ENCODE measurements at regions not wholly inside any gene's neighbourhood (a gene's known extent, or its start where the extent isn't known, plus 50 kb on each side); places are given as distances from the start of the nearest gene placed in this dataset.

GRCh38 chr3:106249159-106249558 is 380.3 kb upstream of the CBLB start:
- Histone ChIP-seq H2AFZ (no peak overlapping the region), H3K4me2 (no peak overlapping the region), H3K4me3 (no peak overlapping the region), H3F3A (replicated peaks; ENCODE audit: low read depth) (no peaks in the 10 kb centered on the region), H3K9me2 (ENCODE audit: insufficient read depth) (0 out of 2 replicates have a peak, but pooled peaks cover 4% of the 10 kb centered on the region), H3K79me2 (replicated peaks; ENCODE audit: insufficient read depth) (no peaks in the 10 kb centered on the region), H3K4me1 (ENCODE audit: insufficient read depth) (no peaks in the 10 kb centered on the region), H3K36me3 (ENCODE audit: insufficient read depth) (no peaks in the 10 kb centered on the region; the same call in 1 of the 2 replicates), H3K27me3 (ENCODE audit: insufficient read depth) (no peaks in the 10 kb centered on the region), H4K20me1 (replicated peaks; ENCODE audit: insufficient read depth) (no peaks in the 10 kb centered on the region), H3K27ac (ENCODE audit: low read depth) (no peak overlapping the region)
- Mint-ChIP-seq H3K36me3 (ENCODE audit: low read depth) (peaks cover 10% of the 10 kb centered on the region; the same call in 2 of the 3 replicates), H3K27me3 (ENCODE audit: insufficient read depth, low read depth, poor library complexity) (no peaks in the 10 kb centered on the region), H3K9me3 (peaks cover 15% of the 10 kb centered on the region), H3K27ac (no peak overlapping the region), H3K4me3 (no peak overlapping the region), H3K4me1 (no peaks in the 10 kb centered on the region)
- DNase-seq (ENCODE audit: low spot score) (no peak), ATAC-seq (no peak)
- TF ChIP-seq NANOG (IDR thresholded peaks at IDR 0.05; ENCODE audit: borderline replicate concordance): no peak
- TF ChIP-seq ZNF462 (CRISPR knock-in tag; IDR thresholded peaks at IDR 0.05): no peak
- no peak for TF ChIP-seq ZNF114 (CRISPR knock-in tag; IDR thresholded peaks at IDR 0.05)
- no peak for TF ChIP-seq CTCF (conservative IDR thresholded peaks at IDR 0.05; ENCODE audit: low read depth in 2 of 2)
- TF ChIP-seq EZH2phosphoT487 (IDR thresholded peaks at IDR 0.05; ENCODE audit: unreplicated experiment): no peak
- TF ChIP-seq POLR2AphosphoS5 (IDR thresholded peaks at IDR 0.05; ENCODE audit: low read depth): no peak
- no peak for TF ChIP-seq STAT1 (IDR thresholded peaks at IDR 0.05; ENCODE audit: unreplicated experiment)
- TF ChIP-seq EZH2 (IDR thresholded peaks at IDR 0.05; ENCODE audit: low read depth, unreplicated experiment): no peak
- no peak for TF ChIP-seq JUNB (IDR thresholded peaks at IDR 0.05; ENCODE audit: unreplicated experiment)
- TF ChIP-seq ZNF331 (CRISPR knock-in tag; IDR thresholded peaks at IDR 0.05; ENCODE audit: low read depth): no peak
- no peak for TF ChIP-seq REST (IDR thresholded peaks at IDR 0.05; ENCODE audit: unreplicated experiment)
- TF ChIP-seq ETS1 (IDR thresholded peaks at IDR 0.05): no peak
- no peak for TF ChIP-seq CREB1 (CRISPR knock-in tag; IDR thresholded peaks at IDR 0.05; ENCODE audit: low read depth)

Measured in GM23338 (cell line).